ENCODE measurements at regions not wholly inside any gene's neighbourhood (a gene's known extent, or its start where the extent isn't known, plus 50 kb on each side); places are given as distances from the start of the nearest gene placed in this dataset.

GRCh38 chr21:37967036-37967435, 50.8 kb upstream of the KCNJ6 start:
- DNase-seq (ENCODE audit: low read depth in 4 of 4, low spot score in 3 of 4) = no peak

- no peak for DNase-seq (ENCODE audit: low read depth in 4 of 4, low spot score in 3 of 4)
Measured at GRCh38 chr21:37968744-37969143, 52.5 kb upstream of the KCNJ6 start.

GRCh38 chr21:37970548-37970947, 54.3 kb upstream of the KCNJ6 start:
- DNase-seq (ENCODE audit: low read depth in 4 of 4, low spot score in 3 of 4) = no peak

- DNase-seq (ENCODE audit: low read depth in 4 of 4, low spot score in 3 of 4) = no peak
Measured at GRCh38 chr21:37971390-37971950, 55.2 kb upstream of the KCNJ6 start.

GRCh38 chr21:37974081-37974480, 57.8 kb upstream of the KCNJ6 start:
- no peak for DNase-seq (ENCODE audit: low read depth in 4 of 4, low spot score in 3 of 4)

- DNase-seq (ENCODE audit: low read depth in 4 of 4, low spot score in 3 of 4) = no peak
Measured at GRCh38 chr21:37982496-37983318, 66.5 kb upstream of the KCNJ6 start.

GRCh38 chr21:37983336-37984095, 67.3 kb upstream of the KCNJ6 start:
- DNase-seq (ENCODE audit: low read depth in 4 of 4, low spot score in 3 of 4) = no peak

- DNase-seq (ENCODE audit: low read depth in 4 of 4, low spot score in 3 of 4) = no peak
Measured at GRCh38 chr21:37984416-37984815, 68.2 kb upstream of the KCNJ6 start.

GRCh38 chr21:37986000-37986399, 69.7 kb upstream of the KCNJ6 start:
- DNase-seq (ENCODE audit: low read depth in 4 of 4, low spot score in 3 of 4) = no peak

GRCh38 chr21:37986751-37987399, 70.6 kb upstream of the KCNJ6 start:
- DNase-seq (ENCODE audit: low read depth in 4 of 4, low spot score in 3 of 4) = no peak

GRCh38 chr21:37987668-37988067, 71.4 kb upstream of the KCNJ6 start:
- DNase-seq (ENCODE audit: low read depth in 4 of 4, low spot score in 3 of 4) = no peak

- no peak for DNase-seq (ENCODE audit: low read depth in 4 of 4, low spot score in 3 of 4)
Measured at GRCh38 chr21:37993071-37993470, 76.8 kb upstream of the KCNJ6 start.

- no peak for DNase-seq (ENCODE audit: low read depth in 4 of 4, low spot score in 3 of 4)
Measured at GRCh38 chr21:37994211-37994610, 78.0 kb upstream of the KCNJ6 start.

GRCh38 chr21:38012672-38013071, 96.4 kb upstream of the KCNJ6 start:
- DNase-seq (ENCODE audit: low read depth in 4 of 4, low spot score in 3 of 4) = no peak

- no peak for DNase-seq (ENCODE audit: low read depth in 4 of 4, low spot score in 3 of 4)
Measured at GRCh38 chr21:38013741-38014140, 97.5 kb upstream of the KCNJ6 start.

- DNase-seq (ENCODE audit: low read depth in 4 of 4, low spot score in 3 of 4) = no peak
Measured at GRCh38 chr21:38014298-38014697, 98.0 kb upstream of the KCNJ6 start.

- no peak for DNase-seq (ENCODE audit: low read depth in 4 of 4, low spot score in 3 of 4)
Measured at GRCh38 chr21:38027901-38028498, 111.7 kb upstream of the KCNJ6 start.

- no peak for DNase-seq (ENCODE audit: low read depth in 4 of 4, low spot score in 3 of 4)
Measured at GRCh38 chr21:38032082-38032801, 116.0 kb upstream of the KCNJ6 start.

GRCh38 chr21:38036016-38036415, 119.8 kb upstream of the KCNJ6 start:
- DNase-seq (ENCODE audit: low read depth in 4 of 4, low spot score in 3 of 4) = no peak

- DNase-seq (ENCODE audit: low read depth in 4 of 4, low spot score in 3 of 4) = no peak
Measured at GRCh38 chr21:38037416-38037815, 121.2 kb upstream of the KCNJ6 start.

Measured in right renal pelvis (tissue), 4 donors.